HG02852 (cell line): ENCODE measurements at regions not wholly inside any gene's neighbourhood (a gene's known extent, or its start where the extent isn't known, plus 50 kb on each side); places are given as distances from the start of the nearest gene placed in this dataset.

Source experiments
- ATAC-seq: cut with Tn5 transposase; IDR thresholded peaks from one replicate; pipeline ENCODE4 v1.9.1; 2021; ENCODE audit warnings: mild to moderate bottlenecking, moderate library complexity; ENCODE audit not compliant: unreplicated experiment

DNA sequence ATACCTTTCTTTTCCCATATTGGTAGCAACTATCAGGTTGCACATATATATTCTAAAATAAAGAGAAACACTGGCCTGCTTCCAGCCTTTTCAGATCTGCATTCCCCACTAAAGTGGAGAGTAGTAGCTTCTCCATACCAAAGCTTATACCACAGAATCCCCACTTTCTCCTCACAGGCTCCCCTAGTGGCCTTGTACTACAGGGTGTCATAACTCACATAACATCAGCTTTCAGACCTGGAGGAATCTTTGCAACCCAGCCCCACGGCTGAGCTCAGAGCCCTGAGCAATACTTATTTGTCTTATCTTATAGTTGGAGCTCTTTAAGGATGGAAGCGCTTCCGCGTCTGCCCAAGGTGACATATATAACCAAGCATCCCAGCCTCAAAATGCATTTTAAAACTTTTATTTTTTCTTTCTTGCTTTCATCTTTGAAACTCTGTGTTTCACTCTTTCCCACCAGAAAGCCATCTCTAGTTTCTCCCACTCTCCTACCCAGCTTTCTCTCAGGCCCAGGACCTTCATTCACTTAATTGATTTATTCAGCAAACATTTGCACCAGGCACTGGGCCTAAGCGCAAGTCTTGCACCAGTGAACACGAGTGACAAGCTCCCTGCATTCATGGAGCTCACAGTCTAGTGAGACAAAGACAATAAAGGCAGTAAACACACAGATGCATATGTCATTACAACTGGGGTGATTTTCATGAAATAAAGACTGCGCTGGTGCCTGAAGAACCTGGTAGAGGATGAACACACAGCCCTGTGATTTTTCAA is 254.7 kb downstream of the IPO8 start:
- no peak for ATAC-seq

DNA sequence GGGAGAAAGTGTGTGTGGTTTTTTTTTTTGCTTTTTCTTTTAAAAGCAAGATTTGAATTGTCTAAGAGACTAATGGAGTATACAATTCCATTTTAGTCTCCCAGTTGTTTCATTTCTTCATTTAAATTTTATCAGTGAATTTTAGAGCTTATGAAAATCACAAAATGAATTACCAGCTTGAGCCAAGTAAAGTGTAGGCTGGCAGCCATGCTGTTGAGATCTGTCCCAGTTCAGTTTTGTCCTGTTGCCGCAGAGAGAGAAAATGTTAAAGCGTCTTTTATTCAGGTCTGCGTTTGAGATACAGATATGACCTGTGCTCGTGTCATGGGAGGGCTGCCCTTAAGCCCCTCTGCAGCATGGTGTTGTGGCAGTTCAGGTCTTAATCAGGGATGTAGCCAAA is 256.5 kb downstream of the IPO8 start:
- no peak for ATAC-seq

DNA sequence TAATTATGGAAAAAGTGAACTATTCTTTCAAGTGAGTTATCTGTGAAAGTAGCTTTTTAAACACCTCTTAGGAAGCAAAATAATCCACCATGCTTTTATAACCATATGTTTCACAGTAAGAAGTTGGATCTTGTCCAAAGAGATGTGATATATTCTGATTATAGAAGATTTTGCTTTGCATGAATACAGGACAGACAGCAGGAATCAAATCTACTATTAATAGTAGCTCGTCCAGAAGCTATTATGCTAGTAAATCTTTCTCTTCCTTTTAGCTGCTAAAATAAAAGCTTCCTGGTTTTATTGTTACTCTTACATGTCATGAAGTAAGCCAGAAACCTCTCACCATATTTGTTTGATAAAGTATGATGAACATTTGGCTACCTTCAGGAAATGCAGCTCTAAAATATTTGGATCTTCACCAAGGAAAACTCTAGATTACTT is 257.0 kb downstream of the IPO8 start:
- ATAC-seq: no peak

DNA sequence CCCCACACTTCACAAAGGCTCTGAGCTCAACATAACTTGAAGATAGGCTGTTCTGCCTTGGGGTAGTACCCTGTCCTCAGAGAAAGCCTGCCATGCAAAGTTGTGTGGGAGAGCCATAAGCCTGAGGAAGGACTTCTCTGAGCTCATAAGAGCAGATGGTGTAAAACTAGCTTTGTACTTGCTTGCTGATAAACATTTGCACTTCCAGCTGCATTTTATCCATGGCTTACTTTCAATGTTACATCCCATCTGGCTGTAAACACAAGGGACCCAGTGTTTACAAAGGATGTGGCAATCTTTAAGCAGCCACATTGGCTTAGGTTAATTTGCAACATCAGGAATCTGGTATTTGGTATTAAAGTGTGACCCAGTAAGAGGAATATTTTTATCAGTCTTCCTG is 258.1 kb downstream of the IPO8 start:
- no peak for ATAC-seq

DNA sequence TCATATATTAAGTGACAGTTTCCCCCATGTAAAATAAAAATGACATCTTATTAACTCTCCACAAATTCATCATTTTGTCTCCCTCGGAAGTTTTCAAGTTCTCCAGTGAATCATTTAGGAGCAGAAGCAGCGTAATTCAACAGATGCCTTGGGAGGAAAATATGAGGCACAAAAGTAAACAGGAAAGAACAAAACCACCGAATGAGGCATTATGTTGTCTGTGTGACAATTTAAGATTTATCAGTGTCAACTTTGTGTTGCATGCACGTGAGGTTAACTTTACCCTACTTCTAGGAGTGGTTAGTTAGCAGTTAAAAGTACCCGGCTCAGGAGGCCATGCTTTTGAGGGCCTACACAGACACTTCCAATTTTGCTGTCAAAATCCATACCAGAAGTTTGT is 258.6 kb downstream of the IPO8 start:
- ATAC-seq: no peak

DNA sequence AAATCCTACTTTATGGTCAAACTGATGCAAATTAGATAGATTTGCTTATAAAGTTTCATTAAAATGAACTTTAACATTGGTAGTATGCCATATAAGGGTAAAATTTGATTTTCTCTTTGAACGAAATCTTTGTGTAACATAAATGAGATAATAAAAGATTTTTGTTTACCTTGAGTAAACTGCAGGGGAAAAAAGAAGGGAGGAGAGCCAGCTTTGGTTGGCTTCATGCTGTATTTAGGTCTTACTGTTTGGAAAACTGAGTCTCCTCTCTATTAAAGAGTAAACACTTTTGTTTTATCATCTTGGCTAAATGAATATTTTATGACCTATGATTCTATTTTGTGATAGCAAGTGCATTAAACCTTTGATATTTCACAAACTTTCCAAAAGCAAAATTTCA is 267.6 kb downstream of the IPO8 start:
- no peak for ATAC-seq

DNA sequence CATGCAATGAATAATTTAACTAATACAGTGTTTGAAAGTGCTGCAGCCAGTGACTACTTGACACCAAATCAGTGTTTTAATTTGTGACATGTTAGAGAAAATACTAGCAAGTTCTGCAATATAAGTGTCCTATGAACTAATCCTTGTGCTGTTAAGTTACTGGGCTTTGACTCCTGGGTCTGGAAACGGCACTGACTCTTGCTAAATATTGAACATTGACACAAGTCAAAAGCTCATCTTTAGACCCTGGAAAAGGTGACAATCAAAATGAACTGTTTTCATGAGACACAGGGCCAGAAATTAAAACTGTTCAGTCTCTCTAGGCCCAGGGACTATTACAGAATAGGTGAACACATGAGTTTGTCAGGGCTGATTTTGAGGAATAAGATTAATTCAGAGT is 268.1 kb downstream of the IPO8 start:
- no peak for ATAC-seq

DNA sequence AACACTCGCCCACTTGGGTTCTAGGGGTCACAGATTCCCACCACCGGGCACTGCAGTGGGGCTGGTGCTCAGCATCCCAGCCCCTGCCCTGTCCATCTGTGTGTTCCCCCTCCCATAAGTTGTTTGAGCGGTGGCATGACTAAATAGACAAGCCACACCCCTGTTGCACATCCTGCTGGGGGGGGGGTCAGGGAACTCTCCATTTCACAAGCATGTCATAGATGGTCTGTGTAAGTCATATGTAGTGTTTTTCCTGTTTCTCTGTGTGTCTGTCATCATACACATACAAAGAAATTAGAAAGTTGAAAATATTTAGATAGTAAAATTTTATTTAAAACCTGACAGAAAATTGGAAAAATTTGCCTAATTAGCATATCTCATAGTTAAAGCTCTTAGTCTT is 270.2 kb downstream of the IPO8 start:
- no peak for ATAC-seq

DNA sequence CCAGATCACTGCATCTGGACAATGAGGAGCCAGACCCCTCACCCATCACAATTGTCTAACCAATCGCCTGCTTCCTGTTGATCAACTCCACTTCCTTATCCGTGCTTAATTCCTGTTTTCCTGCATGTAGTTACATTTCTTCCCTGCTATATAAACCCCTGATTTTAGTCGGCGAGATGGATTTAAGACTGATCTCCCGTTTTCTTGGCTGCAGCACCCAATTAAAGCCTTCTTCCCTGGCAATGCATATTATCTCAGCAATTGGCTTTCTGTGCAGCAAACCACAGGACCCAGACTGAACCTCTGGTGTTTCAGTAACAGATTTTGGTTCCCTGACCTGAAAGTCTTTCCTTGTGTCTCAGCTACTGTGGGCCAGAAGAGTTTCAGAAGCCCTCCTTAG is 272.3 kb downstream of the IPO8 start:
- ATAC-seq: no peak

DNA sequence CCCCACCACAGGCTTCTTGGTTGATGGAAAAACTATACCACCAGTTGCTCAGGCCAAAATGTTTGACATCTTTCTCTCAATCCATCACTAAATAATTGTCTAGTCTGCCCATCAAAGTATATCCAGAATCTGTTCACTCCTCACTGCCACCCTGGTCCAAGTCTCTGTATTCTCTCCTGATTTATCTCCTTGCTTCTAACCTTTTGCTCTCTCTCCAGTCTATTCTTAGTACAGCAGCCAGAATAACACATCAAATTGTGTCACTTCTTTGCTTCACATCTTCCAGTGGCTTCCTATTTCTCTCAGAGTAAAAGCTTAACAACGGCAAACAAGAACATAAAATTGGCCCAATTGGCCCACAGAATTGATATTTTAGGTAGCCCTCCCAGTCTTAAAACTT is 272.8 kb downstream of the IPO8 start:
- ATAC-seq: no peak

DNA sequence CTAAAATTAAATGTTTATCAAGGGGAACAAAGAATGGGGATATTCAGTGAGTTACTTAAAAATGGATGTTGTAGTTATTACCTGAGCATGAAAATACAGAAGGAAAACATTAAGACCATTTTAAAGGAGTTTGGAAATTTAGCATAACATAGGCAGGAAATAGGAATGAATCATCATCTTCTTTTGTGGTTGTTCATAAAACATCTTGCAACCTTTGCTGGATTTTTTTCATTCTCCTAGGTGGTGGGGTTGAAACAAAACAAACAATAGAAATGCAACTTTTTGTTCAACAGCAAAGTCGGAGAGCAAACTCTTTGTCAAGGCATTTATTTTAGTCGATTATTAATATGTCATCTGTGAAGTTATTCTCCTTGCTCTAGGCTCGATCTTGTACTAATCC is 275.1 kb downstream of the IPO8 start:
- no peak for ATAC-seq

DNA sequence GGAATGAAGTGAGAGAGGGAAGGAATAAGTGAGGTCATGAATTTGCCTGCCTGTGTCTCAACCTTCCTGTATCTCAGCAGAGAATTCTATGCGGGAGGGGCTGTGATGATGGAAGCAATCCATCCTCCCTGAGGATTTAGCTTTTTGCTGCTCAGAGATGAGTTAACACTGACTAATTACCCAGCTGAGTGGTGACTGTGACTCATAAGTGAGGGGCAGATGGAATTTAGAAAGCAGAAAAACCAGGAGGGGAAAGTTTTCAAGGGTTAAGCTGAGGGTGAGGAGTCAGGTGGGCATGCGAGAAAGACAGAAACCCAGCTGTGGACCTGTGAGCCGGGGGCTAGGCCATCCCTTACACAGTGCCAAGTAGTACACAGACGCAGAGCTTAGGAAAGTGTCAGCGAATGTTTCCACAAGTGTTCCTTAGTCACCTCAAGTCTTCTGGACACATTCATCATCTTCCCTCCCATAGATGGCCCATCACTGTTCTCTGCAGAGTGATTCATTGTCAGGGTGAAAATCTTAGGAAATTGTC is 277.9 kb downstream of the IPO8 start:
- no peak for ATAC-seq

DNA sequence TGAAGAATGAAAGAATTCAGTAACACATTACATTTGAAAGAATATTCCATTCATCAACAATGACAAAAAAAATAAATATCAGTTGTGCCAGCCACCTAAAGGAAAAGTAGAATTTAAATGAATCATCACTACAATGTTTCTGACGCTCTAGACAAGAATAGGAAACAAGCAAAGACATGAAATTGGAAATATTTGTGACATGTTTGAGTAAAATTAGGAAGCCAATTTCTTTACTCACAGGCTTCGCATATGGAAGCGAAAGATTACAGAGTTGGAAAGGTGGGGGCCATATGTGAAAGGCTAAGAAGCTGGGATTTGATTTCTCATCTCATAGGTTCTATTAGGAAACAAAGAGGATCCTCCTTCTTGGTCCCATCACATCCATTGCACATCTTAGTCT is 279.0 kb downstream of the IPO8 start:
- ATAC-seq: no peak

DNA sequence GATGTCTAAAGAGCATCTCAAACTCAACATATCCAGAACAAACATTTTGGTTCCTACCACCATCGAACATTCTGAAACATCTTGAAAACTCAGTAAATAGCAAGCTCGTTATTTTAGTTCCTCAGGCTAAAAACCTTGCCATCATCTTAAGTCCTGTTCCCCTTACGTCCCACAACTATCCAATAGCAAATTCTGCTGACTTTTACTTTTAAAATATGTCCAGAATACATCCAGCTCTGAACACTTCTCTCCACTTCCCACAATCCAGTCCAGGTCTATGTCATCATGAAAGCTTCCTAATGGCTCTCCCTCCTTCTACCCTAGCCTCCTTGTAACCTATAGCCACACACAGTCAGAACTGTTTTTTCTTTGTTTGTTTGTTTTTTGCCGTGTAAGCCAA is 279.9 kb downstream of the IPO8 start:
- no peak for ATAC-seq

DNA sequence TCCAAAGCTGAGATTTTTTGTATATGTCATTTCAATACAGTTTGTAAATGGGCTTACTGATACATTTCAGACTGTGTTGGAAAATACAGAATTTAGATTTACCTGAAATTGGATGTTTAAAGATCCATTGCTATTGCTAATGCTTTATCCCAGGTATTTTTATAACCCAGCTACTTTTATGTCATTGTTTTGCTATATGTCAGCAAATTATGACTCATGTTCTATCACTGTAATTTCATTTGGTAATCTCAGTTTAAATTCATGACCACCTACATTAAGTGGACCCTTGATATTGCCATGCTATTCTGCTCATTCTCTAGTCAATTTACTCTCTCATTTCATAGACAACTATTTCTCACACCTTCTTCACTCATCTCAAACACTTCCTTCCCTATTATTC is 281.2 kb downstream of the IPO8 start:
- no peak for ATAC-seq

DNA sequence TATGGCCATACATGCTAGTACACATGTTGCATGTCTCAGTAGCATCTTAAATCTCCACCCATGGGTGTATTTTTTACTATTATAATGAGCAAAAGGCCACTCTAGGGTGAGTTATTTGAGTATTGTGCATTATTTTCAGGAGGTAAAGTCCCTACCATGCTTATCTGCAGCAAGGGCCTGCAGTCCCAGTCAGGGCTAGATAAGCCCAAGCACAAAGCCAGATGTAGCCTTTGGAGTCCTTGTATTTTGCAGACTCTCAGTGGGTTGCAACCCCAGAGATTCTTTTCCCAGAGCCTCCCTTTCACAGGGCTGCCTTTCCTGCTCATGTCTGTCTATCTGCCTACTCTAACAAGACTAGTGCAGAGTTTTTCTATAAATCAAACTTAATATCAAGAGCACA is 295.3 kb downstream of the IPO8 start:
- no peak for ATAC-seq

DNA sequence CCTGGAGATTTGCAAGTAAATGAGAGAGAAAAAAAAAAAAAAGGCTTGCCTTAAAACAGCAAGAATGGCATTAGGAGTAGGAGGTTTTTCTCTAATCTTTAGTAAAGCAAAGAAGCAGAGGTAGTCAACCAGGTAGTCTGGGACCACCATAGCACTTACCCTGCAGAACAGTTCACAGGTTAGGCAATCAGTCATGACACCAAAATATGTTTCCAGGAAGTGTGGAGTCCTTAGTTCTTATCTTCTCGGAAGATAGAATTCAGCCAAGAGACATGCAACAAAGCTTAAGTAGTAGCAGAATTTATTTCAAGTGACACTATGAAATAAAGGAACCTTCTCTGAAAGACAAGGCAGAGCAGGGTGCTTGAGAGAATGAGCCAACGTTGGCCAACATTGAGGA is 295.8 kb downstream of the IPO8 start:
- ATAC-seq: no peak

DNA sequence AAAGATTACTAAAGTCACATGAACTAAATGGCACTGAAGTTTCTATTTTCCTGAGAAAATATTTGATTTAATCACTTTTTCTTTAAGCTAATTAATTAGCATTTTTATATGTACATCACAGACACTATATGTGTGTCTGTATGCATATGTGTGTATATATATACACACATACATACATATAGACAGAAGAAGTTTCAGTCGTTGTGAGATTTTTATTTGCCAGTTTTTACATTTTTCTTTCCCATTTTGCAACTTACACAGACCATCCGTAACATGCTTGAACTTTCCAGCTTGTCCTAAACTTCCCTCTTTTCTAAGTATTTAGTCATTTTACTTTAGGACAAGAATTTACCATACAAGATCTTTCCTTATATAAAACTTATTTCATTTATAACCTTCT is 299.1 kb downstream of the IPO8 start:
- no peak for ATAC-seq

DNA sequence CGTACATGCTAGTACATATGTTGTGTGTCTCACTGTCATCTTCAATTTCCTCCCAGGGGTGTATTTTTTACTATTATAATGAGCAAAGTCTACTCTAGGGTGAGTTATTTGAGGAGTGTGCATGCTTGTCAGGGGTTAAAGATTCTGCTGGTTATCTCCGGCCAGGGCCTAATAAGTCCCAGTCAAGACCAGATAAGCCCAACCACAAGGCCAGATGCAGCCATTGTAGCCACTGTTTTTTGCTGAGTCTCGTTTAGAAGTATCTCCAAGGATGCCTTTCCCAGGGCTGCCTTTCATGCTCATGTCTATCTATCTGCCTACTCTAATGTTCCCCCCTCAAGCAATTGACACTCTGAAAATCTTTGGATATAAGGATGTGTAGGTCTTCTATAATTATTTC is 300.5 kb downstream of the IPO8 start:
- no peak for ATAC-seq

DNA sequence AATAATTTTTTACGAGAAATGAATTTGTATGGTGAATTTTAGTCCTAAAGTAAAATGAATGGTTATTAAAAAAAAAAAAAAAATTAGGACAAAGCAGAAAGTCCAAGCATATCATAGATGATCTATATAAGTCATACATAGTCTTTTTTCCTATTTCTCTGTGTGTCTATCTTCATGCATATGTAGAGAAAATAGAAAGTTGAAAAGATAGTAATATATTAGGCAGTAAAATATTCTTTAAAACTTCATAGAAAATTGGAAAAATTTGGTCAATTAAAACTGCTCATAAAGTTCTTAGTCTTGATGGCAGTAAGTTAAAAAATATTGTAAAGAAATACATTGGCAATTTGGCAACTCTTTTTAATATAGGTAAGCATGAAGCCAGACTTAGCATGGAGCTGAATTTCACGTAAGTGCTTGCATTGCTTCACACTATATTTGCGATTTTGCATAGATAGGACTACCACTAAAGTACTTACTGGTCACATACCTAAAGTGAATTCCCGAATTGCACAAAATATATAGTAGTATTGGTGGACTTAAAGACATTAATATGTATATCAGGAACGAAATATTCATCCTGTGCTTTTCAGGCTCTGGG is 303.8 kb downstream of the IPO8 start:
- no peak for ATAC-seq

DNA sequence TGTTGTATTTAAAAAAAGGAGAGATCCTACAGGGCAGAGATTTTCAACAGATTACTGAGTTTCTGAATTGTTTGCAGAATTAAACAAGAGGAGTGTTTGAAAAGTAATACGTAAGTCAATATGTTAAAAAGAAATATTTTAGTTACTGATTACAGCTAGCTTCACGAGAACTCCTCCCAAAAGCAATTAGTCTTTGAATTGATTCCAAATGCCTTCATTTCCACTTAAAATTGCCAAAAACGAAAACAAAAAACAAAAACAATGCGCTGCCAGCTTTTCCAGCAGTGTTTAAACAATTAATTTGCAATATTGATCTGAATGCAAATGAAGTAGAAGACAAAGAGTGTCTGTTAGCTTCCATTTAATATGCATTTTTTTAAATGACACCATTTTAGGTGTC is 310.0 kb downstream of the IPO8 start:
- ATAC-seq: no peak

DNA sequence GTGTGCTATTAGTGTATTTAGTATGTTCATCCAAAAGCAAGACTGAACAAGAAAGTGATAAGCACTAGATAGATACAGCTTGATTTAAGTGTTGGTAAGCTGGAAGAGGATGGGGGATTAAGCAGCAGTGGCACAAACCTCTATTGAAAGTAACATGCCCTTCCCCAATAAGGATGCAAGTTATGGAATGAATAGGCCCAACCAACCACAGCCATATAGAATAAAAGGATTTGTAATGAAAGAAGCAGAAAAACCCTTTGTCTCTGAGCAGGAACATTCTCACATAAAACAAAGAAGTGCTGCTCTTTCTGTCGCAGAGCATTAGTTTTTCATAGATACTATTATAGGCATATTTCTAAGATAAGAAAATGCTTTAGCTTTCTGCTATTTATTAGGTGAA is 310.7 kb downstream of the IPO8 start:
- ATAC-seq: no peak

DNA sequence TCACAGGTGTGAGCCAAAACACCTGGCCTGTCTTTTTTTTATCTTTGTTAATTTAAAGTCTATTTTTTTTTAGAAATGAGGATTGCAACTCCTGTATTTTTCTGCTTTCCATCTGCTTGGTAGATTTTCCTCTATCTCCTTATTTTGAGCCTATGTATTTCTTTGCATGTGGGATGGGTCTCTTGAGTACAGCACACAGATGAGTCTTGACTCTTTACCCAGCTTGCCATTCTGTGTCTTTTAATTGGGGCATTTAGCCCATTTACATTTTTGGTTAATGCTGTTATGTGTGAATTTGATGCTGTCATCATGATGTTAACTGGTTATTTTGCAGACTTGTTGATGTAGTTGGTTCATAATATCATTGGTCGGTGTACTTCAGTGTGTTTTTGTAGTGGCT is 317.4 kb downstream of the IPO8 start:
- ATAC-seq: no peak
